Activated CD8-positive, alpha-beta memory T cell treated with anti-CD3 and anti-CD28 coated beads, Interleukin-2, amount 10 ng/mL, durations not matched to agents 7 days and 5 days (primary cell): ENCODE measurements at regions not wholly inside any gene's neighbourhood (a gene's known extent, or its start where the extent isn't known, plus 50 kb on each side); places are given as distances from the start of the nearest gene placed in this dataset.

Experiments
- ATAC-seq: fragments of 150-1000 bp; cut with Tn5 transposase; one replicate; pipeline ENCODE4 v1.10.0; 2021; ENCODE audit warnings: moderate library complexity
- CTCF ChIA-PET: fragments of 350-600 bp; sonication (Branson Sonifier 250); formaldehyde crosslinking; loops from one replicate; lab custom pipeline; 2021; ENCODE audit warnings: antibody characterized with exemption; lab: Charles Lee
- DNase-seq: peaks from one replicate; pipeline ENCODE4 v3.0.0-alpha.2; 2020
- H3K27ac Mint-ChIP-seq: one replicate; pipeline ENCODE4 v1.8.0; 2021; ENCODE audit warnings: mild to moderate bottlenecking, mixed read lengths
- H3K27me3 Mint-ChIP-seq: one replicate; pipeline ENCODE4 v1.8.0; 2021; ENCODE audit warnings: mixed read lengths
- H3K36me3 Mint-ChIP-seq: one replicate; pipeline ENCODE4 v1.8.0; 2021; ENCODE audit warnings: mild to moderate bottlenecking, mixed read lengths
- H3K4me1 Mint-ChIP-seq: one replicate; pipeline ENCODE4 v1.8.0; 2021; ENCODE audit warnings: mixed read lengths
- H3K4me3 Mint-ChIP-seq: one replicate; pipeline ENCODE4 v1.8.0; 2021; ENCODE audit warnings: mild to moderate bottlenecking, moderate library complexity, mixed read lengths
- H3K9me3 Mint-ChIP-seq: one replicate; pipeline ENCODE4 v1.8.0; 2022; ENCODE audit warnings: low read depth, mixed read lengths

DNA sequence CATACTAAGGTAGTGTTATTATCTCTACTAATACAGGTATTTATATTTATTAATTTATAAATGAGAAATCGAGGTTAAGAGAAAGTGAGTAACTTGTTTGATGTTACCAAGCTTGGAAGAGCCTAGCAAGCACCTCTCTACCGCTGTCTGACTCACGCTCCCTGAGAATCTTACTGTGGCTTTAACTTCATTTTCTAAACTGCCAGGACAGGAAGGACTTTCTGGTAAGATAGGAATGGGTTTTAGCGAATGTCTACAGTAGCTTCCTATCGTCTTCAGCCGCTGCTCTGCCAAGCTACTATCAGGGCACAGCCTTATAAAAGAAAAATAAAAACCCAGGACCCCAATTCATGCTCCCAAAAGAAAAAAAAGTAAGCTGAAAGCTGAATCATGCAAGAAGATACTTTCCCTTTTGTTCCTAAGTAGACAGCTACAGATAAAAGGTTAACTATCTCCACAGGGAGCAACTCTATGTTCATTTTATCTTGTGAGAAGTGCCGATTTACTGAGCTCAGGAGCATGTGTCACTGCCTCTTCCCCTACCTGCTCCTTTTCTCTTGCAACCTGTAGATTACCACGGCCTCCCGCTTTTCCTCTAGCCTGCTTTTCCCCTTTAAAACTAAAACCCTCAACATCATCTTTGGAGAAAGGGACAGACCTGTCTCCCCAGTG, 60.2 kb downstream of the THNSL1 start:
- Mint-ChIP-seq H3K36me3 (no peaks in the 10 kb centered on the region), H3K4me1 (peaks cover 9% of the 10 kb centered on the region), H3K27ac (no peak overlapping the region), H3K4me3 (no peak overlapping the region), H3K27me3 (peaks cover 24% of the 10 kb centered on the region), H3K9me3 (no peaks in the 10 kb centered on the region)
- CTCF ChIA-PET: interaction anchor here (2.1 kb wide), 1 partner anchor 459 kb away, joined by 6 read pairs; no protein-coding TSS in a partner anchor
- DNase-seq (no peak), ATAC-seq (no peak)

- Mint-ChIP-seq H3K4me1 (peaks cover 9% of the 10 kb centered on the region), H3K36me3 (no peaks in the 10 kb centered on the region), H3K4me3 (no peak overlapping the region), H3K9me3 (no peaks in the 10 kb centered on the region), H3K27me3 (peaks cover 27% of the 10 kb centered on the region), H3K27ac (no peak overlapping the region)
- ATAC-seq (no peak), DNase-seq (no peak)
- CTCF ChIA-PET: interaction anchor here (1.4 to 2.4 kb wide), 3 partner anchors 45 to 461 kb away, joined by 3 to 11 read pairs (median 5); no protein-coding TSS in a partner anchor
These were observed 62.4 kb downstream of the THNSL1 start for GRCh38 chr10:25078658-25079431.

DNA sequence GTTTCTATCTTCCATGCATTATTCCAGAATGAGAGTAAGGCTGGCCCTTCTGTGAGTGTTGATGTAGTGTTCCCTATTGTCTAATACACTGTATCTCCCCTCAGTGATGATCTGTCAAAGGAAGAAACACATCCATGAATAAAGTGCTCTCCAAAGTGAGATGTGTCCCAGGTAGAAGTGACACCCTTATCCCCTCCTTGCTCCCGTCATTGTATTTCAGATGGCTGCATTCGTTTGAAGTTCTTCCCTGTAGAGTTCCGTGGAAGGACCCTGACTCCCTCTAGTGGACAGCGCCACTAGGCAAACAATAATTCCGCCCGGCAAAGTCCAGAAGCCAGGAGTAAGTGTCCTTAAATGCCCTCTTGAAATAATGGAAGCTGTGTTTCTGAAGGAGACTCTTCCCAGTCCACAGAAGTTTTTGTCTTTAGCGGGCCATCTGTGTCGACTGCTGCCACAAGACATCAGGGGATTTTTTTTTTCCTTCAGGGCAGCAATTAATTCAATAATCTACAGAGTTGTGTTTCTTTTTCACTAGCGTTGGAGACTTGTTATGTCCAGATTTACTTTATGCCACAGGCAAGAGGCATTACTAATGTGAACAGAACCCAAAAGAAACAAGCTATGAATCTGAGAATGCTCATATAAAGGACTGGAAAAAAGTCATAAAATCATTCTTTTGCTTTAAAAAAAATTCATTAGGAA, 64.6 kb downstream of the THNSL1 start:
- peaks cover 9% of the 10 kb centered on the region for H3K4me1 Mint-ChIP-seq
- no peaks in the 10 kb centered on the region for H3K9me3 Mint-ChIP-seq
- CTCF ChIA-PET: interaction anchor here (0.6 to 2.4 kb wide), 11 partner anchors 11 to 561 kb away, joined by 3 to 11 read pairs (median 4); no protein-coding TSS in a partner anchor
- no peak overlapping the region for H3K4me3 Mint-ChIP-seq
- H3K36me3 Mint-ChIP-seq: no peaks in the 10 kb centered on the region
- peaks cover 25% of the 10 kb centered on the region for H3K27me3 Mint-ChIP-seq
- H3K27ac Mint-ChIP-seq: no peak overlapping the region
- DNase-seq (peak; percentile 71), ATAC-seq (peak; percentile 76)

DNA sequence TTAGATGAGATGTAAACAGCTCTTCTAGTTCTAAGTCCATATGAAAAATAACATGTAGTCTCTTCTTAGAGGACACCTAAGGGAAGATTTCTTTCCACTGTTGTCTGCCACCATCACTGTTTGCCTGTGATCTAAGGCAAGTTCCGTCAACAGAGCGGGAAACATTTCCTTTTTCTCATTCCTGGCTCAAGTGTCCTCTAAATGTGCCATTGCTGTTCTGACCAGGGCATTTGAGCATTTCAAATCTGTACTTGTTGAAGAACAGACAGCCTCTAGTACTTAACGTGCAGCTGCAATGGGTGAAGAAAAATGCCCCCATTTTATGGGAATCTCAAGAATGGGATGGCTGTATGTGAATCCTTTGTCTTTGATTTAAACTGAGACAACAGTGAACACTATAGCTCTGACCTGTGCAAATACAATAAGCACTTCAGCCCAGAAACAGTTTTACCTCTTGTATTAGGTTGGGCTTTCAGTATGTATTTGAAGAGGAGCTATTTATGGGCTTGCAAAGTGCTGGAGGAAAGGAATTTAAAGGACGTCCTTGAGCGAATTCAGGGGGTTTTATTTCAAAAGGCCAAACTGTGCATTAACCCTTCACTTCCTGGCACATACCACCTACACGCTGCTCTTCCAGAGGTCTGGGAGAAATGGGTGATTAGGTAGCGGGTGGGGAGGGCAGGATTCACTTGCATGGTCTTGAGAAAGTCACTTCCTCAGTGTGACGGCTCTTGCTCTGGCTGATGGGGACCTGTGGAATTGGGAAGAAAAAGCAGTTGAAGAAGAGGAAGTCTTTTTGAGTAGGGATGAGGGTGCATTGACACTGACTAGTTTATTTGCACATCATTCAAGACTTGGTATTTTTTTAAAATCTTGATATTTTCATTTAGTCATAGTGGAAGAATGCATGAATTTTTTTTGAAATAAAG, 66.1 kb downstream of the THNSL1 start:
- DNase-seq: no peak
- Mint-ChIP-seq H3K4me3 (no peak overlapping the region), H3K36me3 (no peaks in the 10 kb centered on the region), H3K27ac (no peak overlapping the region), H3K4me1 (peaks cover 9% of the 10 kb centered on the region), H3K9me3 (no peaks in the 10 kb centered on the region), H3K27me3 (peaks cover 20% of the 10 kb centered on the region)
- ATAC-seq: no peak
- CTCF ChIA-PET: interaction anchor here (1.1 to 1.2 kb wide), 2 partner anchors 434 to 439 kb away, joined by 3 to 4 read pairs; no protein-coding TSS in a partner anchor

DNA sequence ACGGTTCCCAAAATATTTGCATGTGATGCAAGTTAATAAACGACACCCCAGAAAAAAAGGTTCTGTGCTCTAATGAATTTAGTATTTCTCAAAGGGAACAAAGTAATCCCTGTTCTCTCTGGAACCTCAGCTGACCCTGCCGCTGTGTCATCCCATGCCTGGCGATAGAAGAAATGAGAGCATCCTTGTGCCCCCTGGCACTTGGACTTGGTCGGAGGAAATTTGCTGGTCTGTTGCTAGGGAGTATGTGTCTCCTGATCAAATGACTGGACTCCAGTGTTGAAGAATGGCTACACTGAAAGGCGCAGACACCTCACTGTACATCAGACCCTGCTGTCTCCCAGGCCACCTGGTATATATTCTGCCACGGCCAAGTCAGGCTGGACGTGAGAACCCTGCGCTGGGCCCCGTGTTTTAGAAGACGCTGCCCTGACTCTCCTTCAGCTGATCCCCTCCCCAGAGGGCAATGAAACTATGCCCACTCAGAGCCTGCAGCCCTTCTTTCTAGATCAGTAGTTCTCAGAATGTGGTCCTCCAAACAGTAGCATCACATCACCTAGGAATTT, 67.2 kb downstream of the THNSL1 start:
- Mint-ChIP-seq H3K9me3 (no peaks in the 10 kb centered on the region), H3K27ac (no peak overlapping the region), H3K36me3 (no peaks in the 10 kb centered on the region), H3K27me3 (peaks cover 20% of the 10 kb centered on the region), H3K4me1 (peaks cover 9% of the 10 kb centered on the region), H3K4me3 (no peak overlapping the region)
- CTCF ChIA-PET: interaction anchor here (2.1 kb wide), 1 partner anchor 466 kb away, joined by 5 read pairs; no protein-coding TSS in a partner anchor
- DNase-seq (no peak), ATAC-seq (no peak)

DNA sequence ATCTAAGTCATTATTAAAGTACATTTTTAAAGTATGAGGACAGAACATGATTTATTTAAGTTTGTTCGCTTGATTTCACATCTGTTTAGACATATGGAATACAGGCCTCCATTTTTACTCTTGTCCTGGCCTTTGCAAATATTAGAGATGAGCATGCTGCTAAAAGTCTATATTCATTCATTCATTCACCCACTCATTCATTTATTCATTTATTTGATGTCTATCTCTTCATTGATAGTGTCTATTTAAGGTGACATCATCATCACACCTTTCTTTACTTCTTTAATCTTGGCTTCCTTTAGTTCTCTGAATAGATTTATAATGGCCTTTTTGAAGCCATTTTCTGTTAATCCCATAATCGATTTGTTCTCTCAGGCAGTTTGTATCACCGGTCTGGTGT, 68.0 kb downstream of the THNSL1 start:
- H3K27ac Mint-ChIP-seq: no peak overlapping the region
- no peaks in the 10 kb centered on the region for H3K9me3 Mint-ChIP-seq
- CTCF ChIA-PET: interaction anchor here (2.1 kb wide), 1 partner anchor 467 kb away, joined by 5 read pairs; no protein-coding TSS in a partner anchor
- DNase-seq (no peak), ATAC-seq (no peak)
- H3K4me3 Mint-ChIP-seq: no peak overlapping the region
- H3K36me3 Mint-ChIP-seq: no peaks in the 10 kb centered on the region
- peaks cover 3% of the 10 kb centered on the region for H3K4me1 Mint-ChIP-seq
- peaks cover 17% of the 10 kb centered on the region for H3K27me3 Mint-ChIP-seq

GRCh38 chr10:25094590-25094989, 78.2 kb downstream of the THNSL1 start:
- Mint-ChIP-seq H3K27ac (no peak overlapping the region), H3K4me1 (no peaks in the 10 kb centered on the region), H3K9me3 (peaks cover 2% of the 10 kb centered on the region), H3K36me3 (no peaks in the 10 kb centered on the region), H3K27me3 (peaks cover 8% of the 10 kb centered on the region), H3K4me3 (no peak overlapping the region)
- CTCF ChIA-PET: no interaction called here
- no peak for ATAC-seq
- DNase-seq: no peak

GRCh38 chr10:25097669-25098411, 77.0 kb upstream of the GPR158 start:
- H3K4me3 Mint-ChIP-seq: no peak overlapping the region

DNA sequence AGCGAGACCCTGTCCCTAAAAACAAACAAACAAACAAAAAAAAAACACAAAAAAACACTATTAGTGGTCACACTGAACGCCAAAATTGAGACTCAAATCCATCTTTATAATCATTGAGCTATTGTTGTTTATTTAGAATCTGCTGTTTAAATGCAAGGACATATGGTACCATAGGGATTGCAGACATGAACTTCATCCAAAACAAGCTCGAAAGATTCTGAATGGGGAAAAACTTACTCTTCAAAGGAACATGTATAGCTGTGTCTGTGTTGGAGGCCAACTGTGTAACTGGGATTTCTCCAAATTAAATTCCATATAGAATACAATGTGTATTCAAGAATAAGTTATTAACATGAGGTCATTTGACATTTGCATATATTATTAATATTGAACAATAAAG, 74.7 kb upstream of the GPR158 start:
- DNase-seq (no peak), ATAC-seq (no peak)
- H3K4me3 Mint-ChIP-seq: no peak overlapping the region
- no peaks in the 10 kb centered on the region for H3K4me1 Mint-ChIP-seq
- no peaks in the 10 kb centered on the region for H3K27me3 Mint-ChIP-seq
- no peaks in the 10 kb centered on the region for H3K36me3 Mint-ChIP-seq
- H3K9me3 Mint-ChIP-seq: no peaks in the 10 kb centered on the region
- no peak overlapping the region for H3K27ac Mint-ChIP-seq
- CTCF ChIA-PET: no interaction called here

More at GRCh38 chr10:25097669-25098411, 77.0 kb upstream of the GPR158 start:
- Mint-ChIP-seq H3K36me3 (no peaks in the 10 kb centered on the region), H3K27me3 (peaks cover 2% of the 10 kb centered on the region), H3K4me1 (no peaks in the 10 kb centered on the region), H3K9me3 (peaks cover 2% of the 10 kb centered on the region), H3K27ac (no peak overlapping the region)
- CTCF ChIA-PET: interaction anchor here (0.7 to 1.7 kb wide), 4 partner anchors 15 to 455 kb away, joined by 3 to 4 read pairs (median 3); no protein-coding TSS in a partner anchor
- no peak for ATAC-seq
- DNase-seq: no peak

- H3K4me3 Mint-ChIP-seq: no peak overlapping the region
- DNase-seq: no peak
- no peaks in the 10 kb centered on the region for H3K36me3 Mint-ChIP-seq
- H3K27ac Mint-ChIP-seq: no peak overlapping the region
- no peaks in the 10 kb centered on the region for H3K9me3 Mint-ChIP-seq
- CTCF ChIA-PET: no interaction called here
- H3K27me3 Mint-ChIP-seq: no peaks in the 10 kb centered on the region
- H3K4me1 Mint-ChIP-seq: no peaks in the 10 kb centered on the region
- ATAC-seq: no peak
These were observed 73.2 kb upstream of the GPR158 start for GRCh38 chr10:25101461-25102146.

- no peak for DNase-seq
- Mint-ChIP-seq H3K27me3 (no peaks in the 10 kb centered on the region), H3K9me3 (no peaks in the 10 kb centered on the region), H3K27ac (no peak overlapping the region), H3K4me3 (no peak overlapping the region), H3K36me3 (no peaks in the 10 kb centered on the region), H3K4me1 (no peaks in the 10 kb centered on the region)
- CTCF ChIA-PET: interaction anchor here (1.2 kb wide), 1 partner anchor 11 kb away, joined by 4 read pairs; no protein-coding TSS in a partner anchor
- no peak for ATAC-seq
These were observed 72.5 kb upstream of the GPR158 start for GRCh38 chr10:25102147-25102822.
